ENCODE measurements at regions not wholly inside any gene's neighbourhood (a gene's known extent, or its start where the extent isn't known, plus 50 kb on each side); places are given as distances from the start of the nearest gene placed in this dataset.

- ATAC-seq (no peak), DNase-seq (no peak)
- intact Hi-C loops (cut with DNase I): no loop called here
- no peaks in the 10 kb centered on the region for H3K9me3 ChIP-seq
- H3K36me3 ChIP-seq: no peaks in the 10 kb centered on the region
- H3K4me3 ChIP-seq: no peak overlapping the region
- peaks cover 0 to 74% of the 10 kb centered on the region in 2 donors for H3K27me3 ChIP-seq
- H3K4me1 ChIP-seq: no peaks in the 10 kb centered on the region
- TF ChIP-seq CTCF (IDR thresholded peaks at IDR 0.05): no peak
- no peak overlapping the region for H3K27ac ChIP-seq
Measured at GRCh38 chr12:111201036-111201435, 167.9 kb downstream of the PHETA1 start.

GRCh38 chr12:111197376-111197944, 171.4 kb downstream of the PHETA1 start:
- no peaks in the 10 kb centered on the region for H3K36me3 ChIP-seq
- DNase-seq: no peak
- no peak for ATAC-seq
- H3K27ac ChIP-seq: no peak overlapping the region
- no peaks in the 10 kb centered on the region for H3K4me1 ChIP-seq
- H3K27me3 ChIP-seq: peaks cover 9 to 73% of the 10 kb centered on the region in 2 donors
- H3K4me3 ChIP-seq: no peak overlapping the region
- H3K9me3 ChIP-seq: no peaks in the 10 kb centered on the region
- intact Hi-C loops (cut with DNase I): no loop called here
- no peak for TF ChIP-seq CTCF (IDR thresholded peaks at IDR 0.05)

- TF ChIP-seq CTCF (IDR thresholded peaks at IDR 0.05): no peak
- no peak overlapping the region for H3K4me3 ChIP-seq
- H3K4me1 ChIP-seq: no peaks in the 10 kb centered on the region
- no peaks in the 10 kb centered on the region for H3K9me3 ChIP-seq
- intact Hi-C loops (cut with DNase I): no loop called here
- no peaks in the 10 kb centered on the region for H3K36me3 ChIP-seq
- DNase-seq: no peak
- no peak for ATAC-seq
- H3K27ac ChIP-seq: no peak overlapping the region
- peaks cover 9 to 73% of the 10 kb centered on the region in 2 donors for H3K27me3 ChIP-seq
Measured at GRCh38 chr12:111196532-111196931, 172.4 kb downstream of the PHETA1 start.

GRCh38 chr12:111195316-111195715, 173.6 kb downstream of the PHETA1 start:
- intact Hi-C loops (cut with DNase I): no loop called here
- no peak for TF ChIP-seq CTCF (IDR thresholded peaks at IDR 0.05)
- no peaks in the 10 kb centered on the region for H3K4me1 ChIP-seq
- DNase-seq: no peak
- no peaks in the 10 kb centered on the region for H3K9me3 ChIP-seq
- no peaks in the 10 kb centered on the region for H3K36me3 ChIP-seq
- H3K4me3 ChIP-seq: no peak overlapping the region
- peaks cover 9 to 73% of the 10 kb centered on the region in 2 donors for H3K27me3 ChIP-seq
- no peak overlapping the region for H3K27ac ChIP-seq
- no peak for ATAC-seq

GRCh38 chr12:111194703-111195051, 174.2 kb downstream of the PHETA1 start:
- intact Hi-C loops (cut with DNase I): no loop called here
- DNase-seq: no peak

More at GRCh38 chr12:111194703-111195051, 174.2 kb downstream of the PHETA1 start:
- Histone ChIP-seq H3K4me1 (no peaks in the 10 kb centered on the region), H3K36me3 (no peaks in the 10 kb centered on the region), H3K4me3 (no peak overlapping the region), H3K27ac (no peak overlapping the region), H3K9me3 (no peaks in the 10 kb centered on the region), H3K27me3 (peaks cover 9 to 71% of the 10 kb centered on the region in 2 donors)
- no peak for TF ChIP-seq CTCF (IDR thresholded peaks at IDR 0.05)
- no peak for ATAC-seq
